Panc1 (cell line): ENCODE measurements at regions not wholly inside any gene's neighbourhood (a gene's known extent, or its start where the extent isn't known, plus 50 kb on each side); places are given as distances from the start of the nearest gene placed in this dataset.

Experiments used
- ATAC-seq: fragments of 200-7000 bp; cut with Tn5 transposase; 2 replicates; pipeline ENCODE4 v1.9.1; 2020; ENCODE audit warnings: mild to moderate bottlenecking, moderate library complexity
- BruUV-seq: library from RNA; stranded (reverse); fragments of 400-500 nt; replicated peaks from 2 replicates; lab custom pipeline; 2021; lab: Mats Ljungman, UMichigan
- CTCF ChIA-PET: fragments of 300-600 bp; sonication (Branson Sonifier 250); formaldehyde crosslinking; loops from one replicate; lab custom pipeline; 2022; ENCODE audit warnings: antibody characterized with exemption; lab: Charles Lee
- POLR2A ChIA-PET: fragments of 300-600 bp; sonication (Branson Sonifier 250); formaldehyde crosslinking; loops from one replicate; lab custom pipeline; 2022; ENCODE audit warnings: antibody characterized with exemption; lab: Charles Lee
- DNase-seq: peaks from one replicate; pipeline ENCODE4 v3.0.0-alpha.2; 2010; ENCODE audit warnings: low read depth, low spot score
- H3K27ac ChIP-seq: 2 replicates; pipeline ENCODE4 v1.5.1; 2011; ENCODE audit warnings: mild to moderate bottlenecking, low read length, inconsistent platforms
- H3K27me3 ChIP-seq: fragments of 200-500 bp; sonication (Bioruptor generic); 2 replicates; pipeline ENCODE4 v1.6.0; 2014; ENCODE audit warnings: low read length, inconsistent platforms; ENCODE audit not compliant: control insufficient read depth, insufficient read depth
- H3K36me3 ChIP-seq: fragments of 200-500 bp; sonication (Bioruptor generic); 2 replicates; pipeline ENCODE4 v1.5.1; 2014; ENCODE audit warnings: inconsistent platforms, mild to moderate bottlenecking, low read length, moderate library complexity; ENCODE audit not compliant: control insufficient read depth, insufficient read depth
- H3K4me1 ChIP-seq: 2 replicates; pipeline ENCODE4 v1.5.1; 2011; ENCODE audit warnings: inconsistent platforms, mild to moderate bottlenecking, low read length, moderate library complexity; ENCODE audit not compliant: control insufficient read depth, insufficient read depth
- H3K4me3 ChIP-seq, 2 experiments: 2 replicates each; pipeline ENCODE4 v1.5.1; 2011 to 2012; ENCODE audit warnings: low read depth in 2 of 2, low read length in 2 of 2, mild to moderate bottlenecking in 2 of 2, inconsistent platforms in 1 of 2, moderate library complexity in 1 of 2
- H3K9me3 ChIP-seq: fragments of 200-500 bp; sonication (Bioruptor generic); 2 replicates; pipeline ENCODE4 v1.5.1; 2014; ENCODE audit warnings: low read depth, mild to moderate bottlenecking, inconsistent platforms, low read length, moderate library complexity; ENCODE audit not compliant: control insufficient read depth, insufficient read depth
- POLR2AphosphoS5 ChIP-seq: IDR thresholded peaks from 2 replicates; pipeline ENCODE4 v1.6.1; 2012; ENCODE audit warnings: mild to moderate bottlenecking, low read depth, low read length, moderate library complexity
- SIN3A ChIP-seq: IDR thresholded peaks from 2 replicates; pipeline ENCODE4 v1.6.1; 2012; ENCODE audit warnings: low read depth, mild to moderate bottlenecking, low read length, moderate library complexity, borderline replicate concordance; ENCODE audit not compliant: insufficient read depth
- TCF7L2 ChIP-seq: IDR thresholded peaks from 2 replicates; pipeline ENCODE4 v1.6.1; 2011; ENCODE audit warnings: mild to moderate bottlenecking, low read depth, low read length, inconsistent platforms
- in situ Hi-C: cut with HindIII; loops from 2 replicates; pipeline ENCODE4 v1.10.0; 2016; ENCODE audit warnings: low sequenced_read_pairs, low pct_unique_long_range_greater_than_20kb
- intact Hi-C: fragments of 100-400 bp; cut with micrococcal nuclease; formaldehyde crosslinking; loops from one replicate; pipeline ENCODE4 v1.10.0; 2022; ENCODE audit not compliant: unreplicated experiment
- TF ChIP-seq, protein P1 (sequence below): fragments of 450-650 bp; IDR thresholded peaks from 2 replicates; pipeline ENCODE4 v1.5.1; 2017; ENCODE audit warnings: mild to moderate bottlenecking
- TF ChIP-seq, protein P2 (sequence below), 2 experiments: IDR thresholded peaks; 2 replicates each; pipeline ENCODE4 v1.6.1; 2011 to 2012; ENCODE audit warnings: low read depth in 2 of 2, control low read depth in 1 of 2, low read length in 1 of 2, mild to moderate bottlenecking in 1 of 2, moderate library complexity in 1 of 2; ENCODE audit not compliant: insufficient read depth in 1 of 2

DNA sequence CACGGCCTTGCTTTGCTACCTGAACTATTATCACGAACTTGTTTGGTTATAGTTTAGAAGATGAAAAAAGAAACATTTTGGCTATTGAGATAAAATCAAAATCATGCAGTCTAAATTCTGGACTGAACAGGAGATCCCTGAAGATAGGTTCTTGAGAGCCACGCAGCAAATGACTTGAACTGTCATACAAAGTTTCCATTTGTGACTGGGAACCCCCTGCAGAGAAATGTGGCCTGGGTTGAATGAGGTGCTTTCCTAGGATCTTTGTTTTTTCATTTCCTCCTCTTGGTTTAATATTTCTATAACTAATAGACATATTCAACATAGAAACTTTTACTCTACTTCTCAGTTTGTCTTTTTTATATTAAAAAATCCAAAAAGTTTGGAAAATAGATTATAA is 184.7 kb upstream of the TRPM3 start:
- H3K36me3 ChIP-seq: no peaks in the 10 kb centered on the region
- CTCF ChIA-PET: no interaction called here
- no peaks in the 10 kb centered on the region for H3K9me3 ChIP-seq
- in situ Hi-C loops: no loop called here
- BruUV-seq: no TSS peak
- no peak overlapping the region for H3K4me3 ChIP-seq
- ATAC-seq (no peak), DNase-seq (no peak)
- H3K27ac ChIP-seq: no peak overlapping the region
- intact Hi-C loops: no loop called here
- TF ChIP-seq POLR2AphosphoS5 (no peak), TCF7L2 (no peak), SIN3A (no peak)
- TF ChIP-seq, protein P1, sequence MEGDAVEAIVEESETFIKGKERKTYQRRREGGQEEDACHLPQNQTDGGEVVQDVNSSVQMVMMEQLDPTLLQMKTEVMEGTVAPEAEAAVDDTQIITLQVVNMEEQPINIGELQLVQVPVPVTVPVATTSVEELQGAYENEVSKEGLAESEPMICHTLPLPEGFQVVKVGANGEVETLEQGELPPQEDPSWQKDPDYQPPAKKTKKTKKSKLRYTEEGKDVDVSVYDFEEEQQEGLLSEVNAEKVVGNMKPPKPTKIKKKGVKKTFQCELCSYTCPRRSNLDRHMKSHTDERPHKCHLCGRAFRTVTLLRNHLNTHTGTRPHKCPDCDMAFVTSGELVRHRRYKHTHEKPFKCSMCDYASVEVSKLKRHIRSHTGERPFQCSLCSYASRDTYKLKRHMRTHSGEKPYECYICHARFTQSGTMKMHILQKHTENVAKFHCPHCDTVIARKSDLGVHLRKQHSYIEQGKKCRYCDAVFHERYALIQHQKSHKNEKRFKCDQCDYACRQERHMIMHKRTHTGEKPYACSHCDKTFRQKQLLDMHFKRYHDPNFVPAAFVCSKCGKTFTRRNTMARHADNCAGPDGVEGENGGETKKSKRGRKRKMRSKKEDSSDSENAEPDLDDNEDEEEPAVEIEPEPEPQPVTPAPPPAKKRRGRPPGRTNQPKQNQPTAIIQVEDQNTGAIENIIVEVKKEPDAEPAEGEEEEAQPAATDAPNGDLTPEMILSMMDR: no peak
- TF ChIP-seq, protein P2, sequence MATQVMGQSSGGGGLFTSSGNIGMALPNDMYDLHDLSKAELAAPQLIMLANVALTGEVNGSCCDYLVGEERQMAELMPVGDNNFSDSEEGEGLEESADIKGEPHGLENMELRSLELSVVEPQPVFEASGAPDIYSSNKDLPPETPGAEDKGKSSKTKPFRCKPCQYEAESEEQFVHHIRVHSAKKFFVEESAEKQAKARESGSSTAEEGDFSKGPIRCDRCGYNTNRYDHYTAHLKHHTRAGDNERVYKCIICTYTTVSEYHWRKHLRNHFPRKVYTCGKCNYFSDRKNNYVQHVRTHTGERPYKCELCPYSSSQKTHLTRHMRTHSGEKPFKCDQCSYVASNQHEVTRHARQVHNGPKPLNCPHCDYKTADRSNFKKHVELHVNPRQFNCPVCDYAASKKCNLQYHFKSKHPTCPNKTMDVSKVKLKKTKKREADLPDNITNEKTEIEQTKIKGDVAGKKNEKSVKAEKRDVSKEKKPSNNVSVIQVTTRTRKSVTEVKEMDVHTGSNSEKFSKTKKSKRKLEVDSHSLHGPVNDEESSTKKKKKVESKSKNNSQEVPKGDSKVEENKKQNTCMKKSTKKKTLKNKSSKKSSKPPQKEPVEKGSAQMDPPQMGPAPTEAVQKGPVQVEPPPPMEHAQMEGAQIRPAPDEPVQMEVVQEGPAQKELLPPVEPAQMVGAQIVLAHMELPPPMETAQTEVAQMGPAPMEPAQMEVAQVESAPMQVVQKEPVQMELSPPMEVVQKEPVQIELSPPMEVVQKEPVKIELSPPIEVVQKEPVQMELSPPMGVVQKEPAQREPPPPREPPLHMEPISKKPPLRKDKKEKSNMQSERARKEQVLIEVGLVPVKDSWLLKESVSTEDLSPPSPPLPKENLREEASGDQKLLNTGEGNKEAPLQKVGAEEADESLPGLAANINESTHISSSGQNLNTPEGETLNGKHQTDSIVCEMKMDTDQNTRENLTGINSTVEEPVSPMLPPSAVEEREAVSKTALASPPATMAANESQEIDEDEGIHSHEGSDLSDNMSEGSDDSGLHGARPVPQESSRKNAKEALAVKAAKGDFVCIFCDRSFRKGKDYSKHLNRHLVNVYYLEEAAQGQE (IDR thresholded peaks at IDR 0.05; ENCODE audit: insufficient read depth in 1 of 2, low read depth in 2 of 2, low read length in 1 of 2): no peak
- no peaks in the 10 kb centered on the region for H3K4me1 ChIP-seq
- H3K27me3 ChIP-seq: no peaks in the 10 kb centered on the region
- POLR2A ChIA-PET: no interaction called here

DNA sequence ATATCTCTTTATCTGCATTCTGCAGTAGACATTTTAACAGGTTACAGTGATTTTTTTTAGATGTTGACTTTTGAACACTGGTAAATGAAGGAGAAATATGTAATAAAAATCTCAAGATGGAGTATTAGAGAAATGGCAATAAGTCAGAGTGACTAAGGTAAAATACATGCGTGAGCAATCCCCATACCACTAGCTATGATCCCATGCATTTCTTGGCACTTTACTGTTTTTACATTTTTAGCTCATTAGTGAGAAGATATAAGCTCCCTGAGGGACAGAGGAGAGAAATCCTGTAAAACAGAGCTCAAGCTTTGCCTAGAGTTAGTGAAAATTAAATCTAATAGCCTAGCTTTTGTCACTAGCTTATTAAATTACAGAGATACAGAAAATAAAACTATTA is 181.9 kb upstream of the TRPM3 start:
- in situ Hi-C loops: no loop called here
- H3K4me3 ChIP-seq: no peak overlapping the region
- intact Hi-C loops: no loop called here
- ATAC-seq: no peak
- no TSS peak for BruUV-seq
- no peak overlapping the region for H3K27ac ChIP-seq
- ChIA-PET CTCF (no interaction called here), POLR2A (no interaction called here)
- H3K4me1 ChIP-seq: no peaks in the 10 kb centered on the region
- no peaks in the 10 kb centered on the region for H3K36me3 ChIP-seq
- no peaks in the 10 kb centered on the region for H3K27me3 ChIP-seq
- DNase-seq: no peak
- TF ChIP-seq, protein P2 (IDR thresholded peaks at IDR 0.05; ENCODE audit: insufficient read depth in 1 of 2, low read depth in 2 of 2, low read length in 1 of 2): no peak
- no peak for TF ChIP-seq SIN3A
- no peak for TF ChIP-seq POLR2AphosphoS5
- no peaks in the 10 kb centered on the region for H3K9me3 ChIP-seq
